B cell (primary cell): ENCODE measurements at regions not wholly inside any gene's neighbourhood (a gene's known extent, or its start where the extent isn't known, plus 50 kb on each side); places are given as distances from the start of the nearest gene placed in this dataset.
"Not testable (repeated sequence)": the region's sequence is repeated elsewhere in the genome, so short reads cannot be mapped to it uniquely, and the experiment has no call there.

Experiments
- ATAC-seq: fragments of 200-7000 bp; cut with Tn5 transposase; one replicate; pipeline ENCODE4 v1.10.0; 2021; ENCODE audit warnings: low read depth, mild to moderate bottlenecking, moderate number of reproducible peaks, moderate library complexity
- CTCF ChIA-PET: fragments of 350-600 bp; sonication (Branson Sonifier 250); formaldehyde crosslinking; loops from one replicate; lab custom pipeline; 2021; ENCODE audit warnings: antibody characterized with exemption, inconsistent platforms; lab: Charles Lee
- POLR2A ChIA-PET: fragments of 350-600 bp; sonication (Branson Sonifier 250); formaldehyde crosslinking; loops from one replicate; lab custom pipeline; 2021; ENCODE audit warnings: antibody characterized with exemption; lab: Charles Lee
- DNase-seq: peaks from one replicate; pipeline ENCODE4 v3.0.0; 2013
- H2AFZ ChIP-seq: 2 replicates; pipeline ENCODE4 v1.6.1; 2012; ENCODE audit warnings: mild to moderate bottlenecking, low read depth, low read length; ENCODE audit not compliant: insufficient read depth, poor library complexity, severe bottlenecking
- H3K27ac ChIP-seq, 2 donors: 1 replicate in 1 of 2; 2 replicates in 1 of 2; pipeline ENCODE4 v1.5.1; 2012 to 2013; ENCODE audit warnings: low read length in 2 of 2, mild to moderate bottlenecking in 2 of 2, moderate library complexity in 1 of 2
- H3K27me3 ChIP-seq, 4 experiments: fragments of 200-600 bp in 1 of 4; sonication (generic) in 1 of 4; replicated peaks in 1 of 4; 1 replicate in 2 of 4; 2 replicates in 2 of 4; pipeline versions ENCODE4 v1.6.1 to v1.7.0; 2013 to 2016; ENCODE audit warnings: low read length in 3 of 4, mild to moderate bottlenecking in 2 of 4, mixed read lengths in 1 of 4, moderate library complexity in 1 of 4; ENCODE audit not compliant: insufficient read depth in 4 of 4, control insufficient read depth in 3 of 4; ENCODE audit errors: control extremely low read depth in 1 of 4
- H3K36me3 ChIP-seq, 2 experiments: replicated peaks in 1 of 2; 1 replicate in 1 of 2; 2 replicates in 1 of 2; pipeline versions ENCODE4 v1.6.1 to v1.7.1; 2013; ENCODE audit warnings: low read length in 1 of 2; ENCODE audit not compliant: insufficient read depth in 2 of 2, control insufficient read depth in 1 of 2; ENCODE audit errors: control extremely low read depth in 1 of 2, extremely low read depth in 1 of 2
- H3K4me1 ChIP-seq, 2 donors: fragments of 200-600 bp in 1 of 2; sonication (generic) in 1 of 2; 1 replicate in 1 of 2; 2 replicates in 1 of 2; pipeline versions ENCODE4 v1.5.1 to v1.6.1; 2013 to 2017; ENCODE audit warnings: low read length in 2 of 2; ENCODE audit not compliant: control insufficient read depth in 2 of 2, insufficient read depth in 2 of 2
- H3K4me2 ChIP-seq: replicated peaks from 2 replicates; pipeline ENCODE3; 2012; ENCODE audit warnings: mild to moderate bottlenecking, low read depth, low read length; ENCODE audit not compliant: poor library complexity, severe bottlenecking
- H3K4me3 ChIP-seq, 5 experiments: fragments of 200-600 bp in 1 of 5; sonication (generic) in 1 of 5; 1 replicate in 3 of 5; 2 replicates in 2 of 5; pipeline versions ENCODE4 v1.5.1 to v1.7.0; 2011 to 2016; ENCODE audit warnings: low read length in 4 of 5, mild to moderate bottlenecking in 4 of 5, low read depth in 2 of 5, control low read depth in 1 of 5, moderate library complexity in 1 of 5; ENCODE audit not compliant: insufficient read depth in 1 of 5; ENCODE audit errors: control extremely low read depth in 1 of 5, extremely low read depth in 1 of 5
- H3K79me2 ChIP-seq: fragments of 200-600 bp; sonication (generic); one replicate; pipeline ENCODE4 v1.6.0; 2016; ENCODE audit warnings: low read length; ENCODE audit not compliant: control insufficient read depth, insufficient read depth
- H3K9ac ChIP-seq: fragments of 200-600 bp; sonication (generic); 2 replicates; pipeline ENCODE4 v1.6.1; 2017; ENCODE audit warnings: mild to moderate bottlenecking, low read length, moderate library complexity
- H3K9me3 ChIP-seq, 3 donors: one replicate each; pipeline versions ENCODE4 v1.6.1 to v1.7.1; 2013; ENCODE audit warnings: low read length in 2 of 3; ENCODE audit not compliant: control insufficient read depth in 2 of 3, insufficient read depth in 1 of 3; ENCODE audit errors: control extremely low read depth in 1 of 3
- H4K20me1 ChIP-seq: 2 replicates; pipeline ENCODE4 v1.6.0; 2012; ENCODE audit warnings: mild to moderate bottlenecking, low read length; ENCODE audit not compliant: insufficient read depth, control insufficient read depth, poor library complexity, severe bottlenecking
- H3K27ac Mint-ChIP-seq: one replicate; pipeline ENCODE4 v1.8.0; 2021; ENCODE audit warnings: mixed read lengths
- H3K27me3 Mint-ChIP-seq: one replicate; pipeline ENCODE4 v1.8.0; 2021; ENCODE audit warnings: mixed read lengths
- H3K4me1 Mint-ChIP-seq: one replicate; pipeline ENCODE4 v1.8.0; 2021; ENCODE audit warnings: mixed read lengths
- H3K4me3 Mint-ChIP-seq: one replicate; pipeline ENCODE4 v1.8.0; 2021; ENCODE audit warnings: mixed read lengths
- H3K9me3 Mint-ChIP-seq: one replicate; pipeline ENCODE4 v1.8.0; 2022; ENCODE audit warnings: mixed read lengths; ENCODE audit not compliant: insufficient read depth
- CTCF ChIP-seq: fragments of 200-600 bp; IDR thresholded peaks from one replicate; pipeline ENCODE4 v1.8.0; 2022; ENCODE audit warnings: antibody characterized with exemption, mild to moderate bottlenecking
- EZH2 ChIP-seq: IDR thresholded peaks from 2 replicates; pipeline ENCODE4 v1.6.1; 2012; ENCODE audit warnings: borderline replicate concordance, low read depth, mild to moderate bottlenecking, moderate library complexity, low read length; ENCODE audit not compliant: insufficient read depth, poor library complexity, severe bottlenecking
- WGBS: methylation state at CpG from one replicate; pipeline ENCODE4 v1.1.5; 2013; ENCODE audit warnings: missing lambda C conversion rate; ENCODE audit not compliant: insufficient coverage; 5-methylcytosine and 5-hydroxymethylcytosine counted together
- intact Hi-C: fragments of 100-400 bp; cut with micrococcal nuclease; formaldehyde crosslinking; loops from one replicate; pipeline ENCODE4 v1.10.0; 2022

- Histone ChIP-seq H3K36me3 (no peaks in the 10 kb centered on the region), H3K9ac (no peak overlapping the region), H3K4me2 (no peak overlapping the region), H4K20me1 (no peaks in the 10 kb centered on the region), H3K79me2 (no peaks in the 10 kb centered on the region), H3K27ac (no peak overlapping the region), H3K4me3 (no peak overlapping the region), H3K27me3 (no peaks in the 10 kb centered on the region), H2AFZ (no peak overlapping the region), H3K9me3 (no peaks in the 10 kb centered on the region), H3K4me1 (no peaks in the 10 kb centered on the region)
- CTCF ChIA-PET: no interaction called here
- H3K9me3 Mint-ChIP-seq: peaks cover 9% of the 10 kb centered on the region
- DNase-seq (no peak), ATAC-seq (no peak)
- TF ChIP-seq EZH2: no peak
- no peak for TF ChIP-seq CTCF
- H3K4me1 Mint-ChIP-seq: no peaks in the 10 kb centered on the region
- H3K27me3 Mint-ChIP-seq: no peaks in the 10 kb centered on the region
- POLR2A ChIA-PET: no interaction called here
- H3K27ac Mint-ChIP-seq: no peak overlapping the region
- intact Hi-C loops: no loop called here
- H3K4me3 Mint-ChIP-seq: no peak overlapping the region
Measured at GRCh38 chr6:9690388-9690787, 724.5 kb downstream of the TFAP2A start.

- H3K9me3 ChIP-seq, H4K20me1 ChIP-seq, H3K27me3 ChIP-seq, intact Hi-C loops, H3K27ac Mint-ChIP-seq, DNase-seq, CTCF ChIA-PET, ATAC-seq, H3K4me1 Mint-ChIP-seq, POLR2A ChIA-PET, H3K9me3 Mint-ChIP-seq, H3K36me3 ChIP-seq, H3K27ac ChIP-seq, H3K4me1 ChIP-seq, H3K4me3 ChIP-seq, H2AFZ ChIP-seq, H3K4me3 Mint-ChIP-seq, H3K9ac ChIP-seq, H3K27me3 Mint-ChIP-seq, H3K4me2 ChIP-seq, H3K79me2 ChIP-seq: not testable (repeated sequence)
- WGBS: 96% methylated on average over 3 of the region's 6 CpGs
Measured at GRCh38 chr6:9680727-9681126, 734.1 kb downstream of the TFAP2A start.
